GM13976 (cell line): ENCODE measurements at regions not wholly inside any gene's neighbourhood (a gene's known extent, or its start where the extent isn't known, plus 50 kb on each side); places are given as distances from the start of the nearest gene placed in this dataset.

Source experiments
- DNase-seq: peaks from one replicate; pipeline ENCODE4 v3.0.0; 2012; ENCODE audit warnings: low spot score
- in situ Hi-C: fragments of 300-500 bp; cut with MboI; formaldehyde crosslinking; loops from one replicate; pipeline ENCODE4 v1.12.0; 2022; ENCODE audit warnings: low sequenced_read_pairs, mixed read lengths, inconsistent platforms; ENCODE audit not compliant: unreplicated experiment
- TF ChIP-seq, protein P1 (sequence below): IDR thresholded peaks from 2 replicates; pipeline ENCODE4 v1.5.1; 2012; ENCODE audit warnings: borderline replicate concordance, mild to moderate bottlenecking; ENCODE audit not compliant: insufficient read depth; ENCODE audit errors: extremely low read depth, missing control alignments, control extremely low read depth

DNA sequence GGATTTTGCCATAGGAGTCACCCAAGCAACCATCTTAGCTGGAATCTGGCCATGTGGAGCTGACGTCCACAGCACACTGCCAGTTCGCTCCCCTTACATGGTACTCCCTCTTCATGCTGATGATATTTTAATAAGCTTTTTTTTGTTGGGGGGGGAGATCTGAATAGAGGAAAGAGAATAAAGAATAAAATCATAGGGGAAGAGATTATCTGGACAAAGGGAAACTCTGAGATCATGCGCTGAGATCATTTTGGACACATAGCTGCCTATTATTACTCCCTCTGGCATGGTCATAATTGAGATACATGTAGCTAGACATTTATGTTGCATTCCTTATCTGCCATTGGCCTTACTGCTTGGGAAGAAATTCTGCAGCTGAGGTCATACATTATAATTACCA, 282.7 kb downstream of the HTR7 start:
- TF ChIP-seq, protein P1, sequence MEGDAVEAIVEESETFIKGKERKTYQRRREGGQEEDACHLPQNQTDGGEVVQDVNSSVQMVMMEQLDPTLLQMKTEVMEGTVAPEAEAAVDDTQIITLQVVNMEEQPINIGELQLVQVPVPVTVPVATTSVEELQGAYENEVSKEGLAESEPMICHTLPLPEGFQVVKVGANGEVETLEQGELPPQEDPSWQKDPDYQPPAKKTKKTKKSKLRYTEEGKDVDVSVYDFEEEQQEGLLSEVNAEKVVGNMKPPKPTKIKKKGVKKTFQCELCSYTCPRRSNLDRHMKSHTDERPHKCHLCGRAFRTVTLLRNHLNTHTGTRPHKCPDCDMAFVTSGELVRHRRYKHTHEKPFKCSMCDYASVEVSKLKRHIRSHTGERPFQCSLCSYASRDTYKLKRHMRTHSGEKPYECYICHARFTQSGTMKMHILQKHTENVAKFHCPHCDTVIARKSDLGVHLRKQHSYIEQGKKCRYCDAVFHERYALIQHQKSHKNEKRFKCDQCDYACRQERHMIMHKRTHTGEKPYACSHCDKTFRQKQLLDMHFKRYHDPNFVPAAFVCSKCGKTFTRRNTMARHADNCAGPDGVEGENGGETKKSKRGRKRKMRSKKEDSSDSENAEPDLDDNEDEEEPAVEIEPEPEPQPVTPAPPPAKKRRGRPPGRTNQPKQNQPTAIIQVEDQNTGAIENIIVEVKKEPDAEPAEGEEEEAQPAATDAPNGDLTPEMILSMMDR = no peak
- DNase-seq = no peak
- in situ Hi-C loops = loop anchor here (25.0 kb wide), 1 partner anchor 638 kb away; no protein-coding TSS in a partner anchor

DNA sequence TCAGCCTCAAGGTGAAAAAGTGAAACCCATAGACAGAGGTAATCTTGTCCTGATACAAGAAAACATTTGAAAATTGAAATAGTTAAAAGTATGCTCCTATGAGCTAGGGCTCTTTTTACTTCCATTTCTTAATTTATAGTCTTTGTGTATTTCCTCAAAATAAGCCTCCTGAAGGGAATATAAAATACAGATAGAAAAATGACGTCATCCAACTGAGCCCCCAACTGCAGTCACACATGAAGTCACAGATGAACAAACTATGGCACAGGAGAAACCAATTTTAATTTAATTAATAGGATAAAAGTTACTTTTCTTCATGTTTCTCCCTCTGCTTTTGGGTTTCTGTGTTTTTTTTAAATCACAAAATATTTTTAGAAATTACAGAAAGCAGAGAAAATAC, 280.3 kb downstream of the HTR7 start:
- TF ChIP-seq, protein P1 = no peak
- in situ Hi-C loops = loop anchor here (25.0 kb wide), 1 partner anchor 640 kb away; no protein-coding TSS in a partner anchor
- DNase-seq = no peak

DNA sequence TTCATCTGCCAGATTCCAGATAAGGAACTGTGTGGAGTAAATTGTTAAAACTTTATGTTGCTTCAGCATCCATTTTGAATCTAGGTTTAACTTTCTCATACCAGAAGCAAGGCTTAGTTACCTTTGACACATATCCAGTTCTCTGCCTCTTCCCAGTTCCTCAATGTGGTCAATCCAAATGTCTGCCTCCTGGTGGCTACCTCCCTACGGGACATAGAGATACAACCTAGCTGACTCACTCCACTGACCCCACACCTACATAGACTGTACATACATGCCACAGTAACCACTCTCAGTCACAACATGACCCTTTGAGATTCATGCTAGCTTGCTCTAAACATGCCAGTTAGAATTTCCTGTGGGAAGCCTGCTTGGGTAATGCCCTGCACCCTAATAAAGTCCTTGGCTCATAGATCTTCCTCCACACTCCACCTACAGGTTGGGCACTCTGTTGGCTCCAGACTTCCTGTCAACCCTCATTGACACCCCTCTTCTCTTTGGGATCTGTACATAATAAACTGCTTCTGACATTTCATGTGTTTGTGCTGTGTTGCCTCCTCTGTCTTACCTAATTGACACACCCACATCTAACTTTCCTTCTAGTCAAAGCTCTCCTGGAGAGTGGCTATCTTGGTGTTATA, 278.1 kb downstream of the HTR7 start:
- in situ Hi-C loops = loop anchor here (25.0 kb wide), 1 partner anchor 642 kb away; no protein-coding TSS in a partner anchor
- no peak for DNase-seq
- TF ChIP-seq, protein P1 = no peak

DNA sequence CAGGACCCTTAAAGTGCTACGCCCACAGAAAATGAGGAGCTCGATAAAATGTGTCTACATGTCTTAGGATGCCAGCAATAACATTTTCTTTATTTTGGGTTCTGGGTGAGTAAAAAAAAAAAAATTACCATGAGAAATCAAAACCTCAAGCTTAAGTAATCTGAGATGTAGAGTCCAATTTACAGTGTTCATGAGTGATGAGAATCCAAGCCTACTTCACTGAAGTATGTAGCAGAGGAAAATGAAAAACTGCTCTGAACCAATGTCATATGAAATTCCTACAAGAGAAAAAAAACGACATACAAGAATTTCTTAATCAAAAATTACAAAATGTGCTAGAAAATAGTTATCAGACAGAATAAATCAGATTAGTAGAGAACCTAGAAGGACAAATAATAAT, 274.4 kb downstream of the HTR7 start:
- TF ChIP-seq, protein P1 = no peak
- DNase-seq = no peak
- in situ Hi-C loops = loop anchor here (25.0 kb wide), 1 partner anchor 646 kb away; no protein-coding TSS in a partner anchor

DNA sequence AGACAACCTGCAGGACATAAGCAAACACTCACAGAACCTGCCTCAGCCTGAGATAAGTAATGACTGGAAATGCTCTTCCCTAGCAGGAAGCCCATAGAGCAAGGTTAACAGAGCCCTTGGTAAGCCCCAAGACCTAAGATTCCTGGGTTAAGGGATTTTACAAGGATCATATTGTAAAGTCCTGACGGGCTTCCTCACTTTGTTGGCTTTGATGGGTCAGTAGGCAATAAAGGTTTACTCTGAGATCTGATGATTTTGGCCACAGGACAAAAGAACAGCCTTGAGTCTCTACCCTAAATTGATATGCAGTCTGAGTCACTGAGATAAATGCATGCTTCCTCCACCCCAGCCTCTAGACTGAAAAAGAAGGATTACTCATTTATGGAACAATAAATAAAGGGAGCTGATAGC, 270.8 kb downstream of the HTR7 start:
- TF ChIP-seq, protein P1 = no peak
- in situ Hi-C loops = loop anchor here (25.0 kb wide), 1 partner anchor 650 kb away; no protein-coding TSS in a partner anchor
- no peak for DNase-seq

DNA sequence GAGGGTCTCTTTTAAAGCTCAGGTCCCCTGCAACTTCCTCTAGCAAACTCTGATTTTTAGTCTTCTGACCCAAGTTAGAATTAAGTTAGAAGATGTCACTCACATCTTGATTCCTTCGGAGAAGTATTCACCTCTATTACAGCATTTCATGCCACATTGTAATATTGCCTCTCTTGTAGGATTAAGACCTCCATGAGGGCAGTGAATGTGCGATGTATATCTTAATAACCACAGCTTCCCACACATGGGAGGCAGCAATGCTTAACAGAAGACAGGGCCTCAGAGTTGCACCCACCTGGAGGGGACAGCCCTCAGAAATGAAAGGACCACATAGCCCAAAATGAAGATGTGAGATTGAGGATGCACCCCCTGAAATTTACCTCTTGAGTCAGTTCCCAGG, 270.3 kb downstream of the HTR7 start:
- in situ Hi-C loops = loop anchor here (25.0 kb wide), 1 partner anchor 650 kb away; no protein-coding TSS in a partner anchor
- TF ChIP-seq, protein P1 = no peak
- DNase-seq = no peak
